ENCODE measurements at regions not wholly inside any gene's neighbourhood (a gene's known extent, or its start where the extent isn't known, plus 50 kb on each side); places are given as distances from the start of the nearest gene placed in this dataset.

GRCh38 chr7:155183655-155184054, 113.5 kb downstream of the HTR5A start:
- H3K4me1 Mint-ChIP-seq: peaks cover 6% of the 10 kb centered on the region
- ChIA-PET CTCF (no interaction called here), POLR2A (no interaction called here)
- no peak overlapping the region for H3K4me3 Mint-ChIP-seq
- peaks cover 3% of the 10 kb centered on the region for H3K27me3 Mint-ChIP-seq
- peaks cover 18% of the 10 kb centered on the region for H3K9me3 Mint-ChIP-seq
- ATAC-seq (ENCODE audit: low read depth): no peak
- intact Hi-C loops (cut with micrococcal nuclease): no loop called here
- H3K36me3 Mint-ChIP-seq (ENCODE audit: low read depth): peaks cover 7% of the 10 kb centered on the region
- DNase-seq: no peak
- no peak for TF ChIP-seq CTCF (IDR thresholded peaks at IDR 0.05)
- no peak overlapping the region for H3K27ac Mint-ChIP-seq

- DNase-seq: no peak
- Mint-ChIP-seq H3K4me3 (no peak overlapping the region), H3K27me3 (peaks cover 7% of the 10 kb centered on the region), H3K4me1 (peaks cover 3% of the 10 kb centered on the region), H3K27ac (no peak overlapping the region), H3K36me3 (ENCODE audit: low read depth) (peaks cover 7% of the 10 kb centered on the region), H3K9me3 (peaks cover 18% of the 10 kb centered on the region)
- ChIA-PET POLR2A (no interaction called here), CTCF (no interaction called here)
- TF ChIP-seq CTCF (IDR thresholded peaks at IDR 0.05): no peak
- no peak for ATAC-seq (ENCODE audit: low read depth)
- intact Hi-C loops (cut with micrococcal nuclease): no loop called here
Observed at GRCh38 chr7:155184923-155185322, 112.8 kb upstream of the INSIG1 start.

GRCh38 chr7:155187061-155187785, 110.5 kb upstream of the INSIG1 start:
- ATAC-seq (ENCODE audit: low read depth): no peak
- no peak for TF ChIP-seq CTCF (IDR thresholded peaks at IDR 0.05)
- Mint-ChIP-seq H3K4me1 (peaks cover 8% of the 10 kb centered on the region), H3K36me3 (ENCODE audit: low read depth) (peaks cover 7% of the 10 kb centered on the region), H3K27ac (no peak overlapping the region), H3K4me3 (no peak overlapping the region), H3K9me3 (peaks cover 18% of the 10 kb centered on the region), H3K27me3 (peaks cover 7% of the 10 kb centered on the region)
- no peak for DNase-seq
- ChIA-PET POLR2A (interaction anchor here (1.9 kb wide), 1 partner anchor 19 kb away, joined by 5 read pairs; no protein-coding TSS in a partner anchor), CTCF (no interaction called here)
- intact Hi-C loops (cut with micrococcal nuclease): no loop called here

GRCh38 chr7:155188357-155188756, 109.3 kb upstream of the INSIG1 start:
- H3K4me3 Mint-ChIP-seq: no peak overlapping the region
- peaks cover 8% of the 10 kb centered on the region for H3K4me1 Mint-ChIP-seq
- H3K27me3 Mint-ChIP-seq: peaks cover 7% of the 10 kb centered on the region
- no peak for ATAC-seq (ENCODE audit: low read depth)
- POLR2A ChIA-PET: interaction anchor here (2.8 kb wide), 1 partner anchor 110 kb away, joined by 11 read pairs; the partner anchor contains the start of gene INSIG1
- TF ChIP-seq CTCF (IDR thresholded peaks at IDR 0.05): no peak
- peaks cover 7% of the 10 kb centered on the region for H3K36me3 Mint-ChIP-seq (ENCODE audit: low read depth)
- intact Hi-C loops (cut with micrococcal nuclease): no loop called here
- no peak overlapping the region for H3K27ac Mint-ChIP-seq
- H3K9me3 Mint-ChIP-seq: peaks cover 18% of the 10 kb centered on the region
- CTCF ChIA-PET: no interaction called here
- DNase-seq: no peak

GRCh38 chr7:155188821-155189581, 108.7 kb upstream of the INSIG1 start:
- Mint-ChIP-seq H3K9me3 (peaks cover 18% of the 10 kb centered on the region), H3K4me1 (peaks cover 8% of the 10 kb centered on the region), H3K27me3 (peaks cover 7% of the 10 kb centered on the region), H3K27ac (no peak overlapping the region), H3K4me3 (no peak overlapping the region), H3K36me3 (ENCODE audit: low read depth) (peaks cover 7% of the 10 kb centered on the region)
- POLR2A ChIA-PET: interaction anchor here (1.7 to 2.8 kb wide), 2 partner anchors 108 to 110 kb away, joined by 4 to 11 read pairs; partner anchors contain the start of gene INSIG1
- no peak for DNase-seq
- CTCF ChIA-PET: interaction anchor here (1.4 to 2.5 kb wide), 4 partner anchors 110 to 261 kb away, joined by 3 to 24 read pairs (median 10); no protein-coding TSS in a partner anchor
- intact Hi-C loops (cut with micrococcal nuclease): no loop called here
- no peak for ATAC-seq (ENCODE audit: low read depth)
- TF ChIP-seq CTCF (IDR thresholded peaks at IDR 0.05): no peak

All from activated B cell treated with CpG ODN at 0.5 μM for 24 hours (primary cell).